NCI-H2081 (cell line): ENCODE measurements at regions not wholly inside any gene's neighbourhood (a gene's known extent, or its start where the extent isn't known, plus 50 kb on each side); places are given as distances from the start of the nearest gene placed in this dataset.

Experiments
- DNase-seq, 2 experiments: peaks; one replicate each; lab custom pipeline; 2025; lab: John Stamatoyannopoulos, UW

DNA sequence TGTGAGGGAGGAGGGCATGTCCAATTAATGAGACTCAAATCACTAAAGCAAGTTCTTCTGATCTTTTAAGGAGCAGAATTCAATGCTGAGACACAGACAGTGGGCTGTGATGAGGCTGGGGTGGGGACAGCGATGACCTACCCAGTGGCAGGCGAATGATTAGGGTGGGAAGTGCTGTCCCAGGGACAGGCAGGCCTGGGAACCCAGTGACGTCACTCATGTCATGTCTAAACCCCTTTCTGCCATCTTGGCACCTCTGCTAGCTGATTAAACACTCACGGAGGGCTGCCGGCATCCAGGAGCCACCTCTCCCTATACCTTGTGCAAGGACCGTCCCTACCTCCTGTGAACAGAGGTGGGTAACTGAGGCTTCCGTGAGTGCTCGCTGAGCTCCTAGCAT lies 1235.2 kb downstream of the TBC1D22A start:
- no peak for DNase-seq

DNA sequence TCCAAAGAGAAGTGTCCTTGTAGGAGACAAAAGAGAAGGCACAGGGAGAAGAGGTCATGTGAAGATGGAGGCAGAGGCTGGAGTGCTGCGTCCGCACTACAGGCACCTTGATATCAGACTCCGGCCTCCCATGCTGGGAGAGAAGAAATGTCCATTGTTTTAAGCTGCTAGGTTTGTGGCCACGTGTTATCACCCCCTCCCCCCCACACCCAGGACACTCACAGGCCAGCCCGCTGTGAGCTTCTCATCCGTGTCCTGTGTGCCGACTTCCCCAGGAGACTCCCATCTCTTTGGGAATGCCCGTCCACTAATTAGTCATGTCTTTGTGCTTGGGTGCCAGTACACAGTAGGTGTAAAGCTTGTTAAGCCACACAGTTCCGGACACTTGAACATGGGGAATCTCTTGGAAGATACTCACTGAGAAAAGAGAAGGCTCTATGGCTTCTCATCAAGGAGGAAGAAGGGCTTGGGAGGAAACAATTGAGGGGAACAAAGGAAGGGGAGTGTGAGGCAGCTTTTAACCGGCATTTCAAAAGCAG lies 1234.7 kb downstream of the TBC1D22A start:
- no peak for DNase-seq

DNA sequence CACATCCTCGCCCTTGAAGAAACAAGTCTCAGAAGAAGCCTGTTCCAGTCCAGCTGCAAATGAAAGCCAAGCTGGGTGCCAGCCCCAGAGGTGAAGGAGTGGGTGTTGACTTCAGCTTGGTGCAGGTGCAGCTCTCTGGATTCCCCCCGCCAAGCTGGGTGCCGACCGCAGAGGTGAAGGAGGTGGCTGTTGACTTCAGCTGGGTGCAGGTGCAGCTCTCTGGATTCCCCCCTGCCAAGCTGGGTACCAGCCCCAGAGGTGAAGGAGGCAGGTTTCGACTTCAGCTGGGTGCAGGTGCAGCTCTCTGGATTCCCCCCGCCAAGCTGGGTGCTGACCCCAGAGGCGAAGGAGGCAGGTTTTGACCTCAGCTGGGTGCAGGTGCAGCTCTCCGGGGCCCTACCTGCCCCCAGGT lies 1234.0 kb downstream of the TBC1D22A start:
- no peak for DNase-seq

DNA sequence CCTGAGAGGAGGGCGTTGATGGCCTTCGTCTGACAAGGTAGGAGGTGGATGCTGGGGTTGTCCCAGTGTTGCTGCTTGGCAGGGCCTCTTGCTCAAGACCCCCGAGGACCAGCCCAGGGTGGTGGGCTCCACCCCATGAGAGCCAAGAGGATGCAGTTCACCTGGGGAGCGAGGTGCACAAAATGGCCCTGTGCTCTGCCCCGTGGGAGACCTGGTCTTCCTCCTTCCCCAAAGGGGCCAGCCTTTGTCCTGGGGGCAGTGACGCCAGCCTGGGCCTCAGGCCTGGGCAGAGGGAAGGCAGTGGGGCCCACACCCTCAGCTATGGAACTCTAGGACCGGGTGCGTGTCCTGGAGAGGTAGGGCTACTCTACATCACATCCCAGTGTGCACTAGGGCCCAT lies 1233.3 kb downstream of the TBC1D22A start:
- DNase-seq = no peak

DNA sequence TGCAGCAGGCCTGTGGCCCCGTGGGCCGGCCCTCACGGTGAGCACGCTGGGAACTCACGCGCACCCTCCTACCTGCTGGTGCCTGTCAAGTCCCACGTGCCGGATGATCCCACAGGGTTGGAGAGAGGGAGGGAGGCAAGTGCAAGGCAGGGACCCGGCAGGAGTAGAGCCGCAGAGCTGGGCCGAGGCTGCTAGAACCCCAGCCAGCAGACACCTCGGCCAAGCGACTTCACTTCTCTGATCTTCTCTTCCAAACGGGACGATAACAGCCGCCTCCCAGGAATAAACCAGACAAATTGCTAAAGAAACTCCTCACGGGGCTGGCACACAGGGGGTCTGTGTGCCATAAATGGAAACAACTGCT lies 1232.8 kb downstream of the TBC1D22A start:
- no peak for DNase-seq

DNA sequence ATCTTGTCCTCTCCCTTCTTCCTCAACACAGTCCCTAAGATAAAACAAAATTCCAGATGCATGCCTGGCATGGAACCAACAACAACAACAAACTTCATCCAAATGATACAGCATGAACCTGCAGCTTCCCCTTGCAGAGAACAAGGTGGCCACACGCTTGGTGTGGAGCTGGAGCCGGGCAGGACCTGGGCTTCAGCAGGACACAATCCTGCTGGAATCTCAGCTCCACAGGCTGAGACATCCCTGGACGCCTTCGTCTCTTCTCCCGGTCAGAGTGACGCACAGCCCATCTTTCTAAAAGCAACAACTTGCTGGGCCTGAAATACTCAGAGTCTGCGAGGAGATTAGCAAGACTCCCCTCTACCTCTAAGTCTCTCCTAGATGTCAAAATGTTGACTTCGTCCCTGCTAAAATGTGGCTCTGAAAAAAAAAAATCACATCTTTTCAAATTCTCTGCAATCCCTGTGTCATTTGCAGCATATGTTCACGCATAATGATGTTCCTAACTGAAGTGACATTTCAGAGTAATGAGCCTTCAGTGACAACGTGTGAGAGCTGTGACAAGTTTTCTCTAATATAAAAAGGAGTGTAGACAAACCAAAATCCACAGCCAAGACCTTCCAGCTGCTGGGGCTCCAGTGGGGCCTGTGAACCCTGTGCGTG lies 1232.3 kb downstream of the TBC1D22A start:
- no peak for DNase-seq

DNA sequence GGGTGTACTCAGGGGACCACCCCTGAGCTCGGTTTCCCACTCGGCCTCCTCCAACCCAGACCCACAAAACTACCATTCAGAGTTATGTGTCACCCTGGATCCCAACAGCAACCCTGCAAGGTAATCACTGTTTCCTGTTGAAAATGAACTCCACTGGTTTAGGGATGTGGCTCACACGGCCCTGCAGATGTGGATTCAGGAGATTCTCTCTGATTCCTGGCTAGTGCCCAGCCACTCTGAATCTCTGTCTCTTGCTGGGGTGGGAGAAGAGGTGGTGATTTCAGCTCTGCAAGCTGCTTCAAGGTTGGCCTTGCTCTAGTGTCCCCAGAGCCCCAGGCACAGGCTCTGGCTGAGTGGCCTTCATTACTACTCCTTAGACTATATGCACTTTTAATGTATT lies 1231.6 kb downstream of the TBC1D22A start:
- no peak for DNase-seq

DNA sequence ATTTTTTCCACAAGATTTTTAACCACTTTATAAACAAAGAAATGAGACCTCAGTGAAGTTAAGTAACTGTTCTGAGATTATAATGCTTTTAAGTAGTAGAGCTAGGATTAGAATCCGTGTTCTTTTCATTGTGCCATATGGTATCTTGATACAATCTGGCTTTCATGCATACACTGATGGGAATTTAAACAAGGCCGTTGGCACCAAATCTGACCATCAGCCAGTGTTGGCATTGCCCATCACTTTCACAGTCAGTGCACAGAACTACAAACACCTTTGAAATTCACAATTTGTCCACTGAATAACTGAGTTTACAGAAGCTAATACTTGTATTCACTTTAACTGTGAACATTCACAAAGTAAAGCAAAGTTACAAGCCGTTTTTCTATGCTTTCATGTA lies 1228.0 kb downstream of the TBC1D22A start:
- no peak for DNase-seq

DNA sequence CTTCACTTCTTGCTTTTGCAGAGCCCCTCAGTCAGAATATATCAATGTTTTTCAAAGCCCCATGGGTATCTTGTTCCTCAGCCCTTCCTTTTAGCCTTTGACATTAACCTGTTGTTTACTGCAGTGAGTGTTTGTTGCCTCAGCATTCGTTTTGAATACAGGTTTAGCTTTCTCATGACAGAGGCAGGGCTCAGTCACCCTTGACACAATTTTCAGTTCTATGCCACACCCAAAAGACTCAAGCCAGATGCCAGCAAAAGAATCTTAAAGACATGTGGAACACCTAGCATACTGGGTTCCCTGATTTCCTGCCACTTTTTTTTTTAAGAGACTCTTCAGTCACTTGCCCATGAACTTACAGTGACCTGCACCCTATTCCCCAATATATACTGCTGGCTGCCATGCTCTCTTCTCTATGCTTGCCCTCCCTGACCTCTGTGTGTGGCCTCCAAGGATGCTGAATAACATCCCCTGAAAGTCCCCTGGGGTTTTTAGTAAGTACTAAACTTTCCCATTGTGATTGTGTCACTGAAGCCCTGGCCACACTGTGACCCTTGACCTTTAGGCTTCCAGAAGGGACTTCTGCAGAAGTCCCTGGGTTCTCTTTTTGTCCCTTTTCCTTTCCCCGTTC lies 1225.5 kb downstream of the TBC1D22A start:
- DNase-seq = no peak

DNA sequence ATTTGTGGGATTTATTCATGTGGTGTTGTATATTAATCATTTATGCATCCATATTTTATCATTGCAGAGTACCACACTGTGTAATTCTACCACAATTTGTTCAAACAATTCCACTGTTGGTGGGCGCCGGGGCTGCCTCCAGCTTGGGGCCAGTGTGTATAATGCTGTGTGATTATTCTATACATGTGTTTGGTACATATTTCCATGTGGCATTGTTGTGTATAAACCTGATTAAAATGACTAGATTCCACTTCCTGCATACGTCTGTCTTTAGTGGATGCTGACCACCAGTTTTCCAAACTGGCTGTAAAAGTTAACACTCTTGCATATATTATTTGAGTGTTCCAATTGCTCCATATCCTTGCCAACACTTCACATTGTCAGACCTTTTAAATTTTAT lies 1213.8 kb downstream of the TBC1D22A start:
- no peak for DNase-seq

DNA sequence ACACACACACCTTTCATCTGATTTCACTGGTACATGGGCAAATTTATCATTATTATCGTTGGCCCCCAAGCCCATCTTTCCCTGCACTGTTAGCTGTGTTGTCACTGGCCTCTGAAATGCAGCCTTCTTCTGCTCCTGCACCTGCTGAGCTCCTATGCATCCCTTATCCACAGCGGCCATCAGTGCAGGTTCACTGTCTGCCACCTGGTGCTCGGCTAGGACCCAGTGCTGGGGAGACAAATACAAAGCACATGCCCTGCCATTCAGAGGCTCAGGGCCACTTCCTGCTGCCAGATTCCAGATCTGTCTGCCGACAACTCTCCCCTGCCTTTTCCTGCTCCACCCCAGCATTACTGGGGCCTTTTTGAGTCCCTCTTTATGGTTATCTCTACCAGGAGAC lies 1205.4 kb downstream of the TBC1D22A start:
- no peak for DNase-seq

DNA sequence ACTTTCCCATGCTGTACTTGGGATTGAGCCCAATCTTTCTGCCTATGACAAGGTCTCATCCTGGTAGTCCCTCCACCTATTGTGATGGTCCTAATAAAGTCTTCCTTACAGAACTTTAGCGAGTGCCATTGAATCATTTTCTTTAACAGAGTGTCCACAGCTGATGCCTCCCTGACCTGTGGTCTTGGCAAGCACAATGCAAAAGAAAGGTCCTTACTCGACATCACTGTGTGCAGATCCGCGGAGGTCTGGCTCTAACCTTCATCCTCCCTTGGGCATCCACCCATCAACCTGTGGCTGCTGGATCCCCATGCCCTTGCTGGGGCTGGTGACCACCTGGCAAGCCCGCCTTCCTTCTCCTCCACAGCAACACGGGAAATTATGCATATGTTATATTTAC lies 1203.9 kb downstream of the TBC1D22A start:
- no peak for DNase-seq

DNA sequence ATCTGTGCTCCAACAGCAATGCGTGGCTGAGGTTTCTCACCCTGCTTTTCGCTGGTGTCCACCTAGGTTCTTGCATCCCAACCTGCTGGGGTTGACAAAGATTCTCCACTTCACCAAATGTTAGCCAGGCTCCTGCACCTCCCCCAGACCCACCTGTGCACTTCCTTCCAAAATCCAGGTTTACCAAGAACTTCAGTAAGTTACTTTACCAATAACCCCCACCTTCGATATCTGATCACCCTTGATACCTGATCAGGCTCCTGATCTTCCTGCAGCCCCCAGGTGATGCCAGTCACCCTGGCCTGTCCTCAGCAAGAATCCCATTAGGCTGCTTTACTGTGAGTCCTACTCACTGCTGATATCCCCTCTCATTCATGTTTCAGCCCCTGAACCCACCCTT lies 1203.4 kb downstream of the TBC1D22A start:
- DNase-seq = no peak

DNA sequence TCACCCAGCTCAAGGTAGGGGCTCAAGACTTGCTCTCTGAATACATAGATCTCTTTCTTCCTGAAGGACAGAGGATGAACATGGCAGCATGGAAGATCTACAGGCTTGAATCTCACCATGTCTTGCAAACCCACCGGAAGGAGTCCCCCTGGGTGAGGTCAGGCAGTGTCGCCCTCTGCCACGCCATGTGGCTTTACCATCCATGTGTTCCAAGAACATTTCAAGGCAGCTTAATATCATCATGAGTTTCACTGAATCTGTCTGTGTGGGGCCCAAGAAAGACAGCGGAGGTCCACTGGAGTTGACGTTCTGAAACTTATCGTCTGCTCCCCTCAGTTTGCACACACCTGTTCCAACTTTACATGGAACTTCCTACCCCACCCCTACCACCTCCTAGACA lies 1202.6 kb downstream of the TBC1D22A start:
- no peak for DNase-seq

DNA sequence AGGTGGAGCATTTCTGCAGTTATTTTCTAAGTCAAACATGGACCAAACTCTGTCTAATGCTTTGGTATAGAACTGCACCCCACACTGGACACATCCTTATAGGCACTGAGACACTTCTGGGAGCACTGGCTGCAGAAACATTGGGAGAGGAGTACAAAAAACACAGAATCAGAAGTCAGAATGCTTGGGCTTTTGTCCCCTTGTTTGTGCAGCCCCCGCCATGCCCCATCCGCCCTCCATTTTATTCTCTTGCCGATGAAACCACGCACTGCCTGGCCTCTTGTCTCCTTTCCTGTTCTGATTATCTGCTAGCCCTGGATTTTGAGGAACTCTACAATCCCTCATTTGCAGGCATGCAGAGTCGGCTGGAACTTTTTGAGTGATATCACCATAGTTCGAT lies 1201.2 kb downstream of the TBC1D22A start:
- DNase-seq = no peak

DNA sequence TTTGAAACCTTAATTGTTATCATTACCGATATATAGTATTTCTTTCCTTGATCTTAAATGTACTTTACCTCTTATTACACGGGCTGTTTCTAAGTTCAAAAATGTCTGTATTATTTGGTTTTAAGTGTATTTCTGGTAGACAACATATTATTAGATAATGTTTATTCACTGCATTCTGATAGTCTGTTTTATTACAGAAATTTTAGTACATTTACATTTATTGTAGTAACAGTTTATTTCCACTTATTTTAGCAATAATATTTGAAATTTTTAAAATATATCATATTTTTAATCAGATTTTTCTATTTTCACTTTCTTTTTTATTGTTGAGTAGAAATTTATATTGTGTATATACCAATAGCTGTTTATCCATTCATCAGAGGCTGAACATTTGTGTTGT lies 1195.2 kb downstream of the TBC1D22A start:
- DNase-seq = no peak

DNA sequence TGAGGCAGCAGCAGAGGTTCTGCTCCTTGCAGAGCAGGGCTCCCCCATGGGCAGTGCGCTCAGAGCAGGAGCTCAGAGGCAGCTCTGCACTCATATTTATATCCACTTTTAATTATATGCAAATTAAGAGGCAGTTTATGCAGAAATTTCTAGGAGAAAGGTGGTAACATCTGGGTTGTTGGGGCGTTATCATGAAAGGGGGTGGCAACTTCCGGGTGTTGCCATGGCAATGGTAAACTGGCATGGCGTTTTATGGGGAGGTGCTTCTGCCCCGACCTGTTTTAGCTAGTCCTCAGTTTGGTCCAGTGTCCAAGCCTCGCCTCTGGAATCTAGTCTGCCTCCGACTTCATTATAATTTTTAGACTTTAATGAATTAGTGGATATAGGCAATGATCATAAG lies 1191.7 kb downstream of the TBC1D22A start:
- no peak for DNase-seq

DNA sequence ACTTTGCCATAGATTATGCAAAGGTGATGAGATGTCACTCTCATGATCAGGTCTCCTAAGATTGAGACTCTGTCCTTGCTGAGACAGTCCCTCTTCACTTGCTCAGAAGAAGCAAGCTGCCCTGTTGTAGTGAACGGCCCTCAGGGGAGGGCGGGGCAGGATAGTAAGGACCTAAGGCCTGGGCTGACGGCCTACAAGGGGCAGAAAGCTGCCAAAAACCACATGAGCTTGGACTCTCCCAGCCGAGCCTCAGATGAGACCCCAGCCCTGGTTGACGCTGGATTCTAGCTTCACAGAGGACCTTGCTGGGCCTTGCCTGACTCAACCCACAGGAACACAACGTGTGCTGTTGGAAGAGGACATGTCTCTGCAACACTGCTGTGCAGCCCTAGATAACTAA lies 1182.5 kb downstream of the TBC1D22A start:
- DNase-seq = no peak

DNA sequence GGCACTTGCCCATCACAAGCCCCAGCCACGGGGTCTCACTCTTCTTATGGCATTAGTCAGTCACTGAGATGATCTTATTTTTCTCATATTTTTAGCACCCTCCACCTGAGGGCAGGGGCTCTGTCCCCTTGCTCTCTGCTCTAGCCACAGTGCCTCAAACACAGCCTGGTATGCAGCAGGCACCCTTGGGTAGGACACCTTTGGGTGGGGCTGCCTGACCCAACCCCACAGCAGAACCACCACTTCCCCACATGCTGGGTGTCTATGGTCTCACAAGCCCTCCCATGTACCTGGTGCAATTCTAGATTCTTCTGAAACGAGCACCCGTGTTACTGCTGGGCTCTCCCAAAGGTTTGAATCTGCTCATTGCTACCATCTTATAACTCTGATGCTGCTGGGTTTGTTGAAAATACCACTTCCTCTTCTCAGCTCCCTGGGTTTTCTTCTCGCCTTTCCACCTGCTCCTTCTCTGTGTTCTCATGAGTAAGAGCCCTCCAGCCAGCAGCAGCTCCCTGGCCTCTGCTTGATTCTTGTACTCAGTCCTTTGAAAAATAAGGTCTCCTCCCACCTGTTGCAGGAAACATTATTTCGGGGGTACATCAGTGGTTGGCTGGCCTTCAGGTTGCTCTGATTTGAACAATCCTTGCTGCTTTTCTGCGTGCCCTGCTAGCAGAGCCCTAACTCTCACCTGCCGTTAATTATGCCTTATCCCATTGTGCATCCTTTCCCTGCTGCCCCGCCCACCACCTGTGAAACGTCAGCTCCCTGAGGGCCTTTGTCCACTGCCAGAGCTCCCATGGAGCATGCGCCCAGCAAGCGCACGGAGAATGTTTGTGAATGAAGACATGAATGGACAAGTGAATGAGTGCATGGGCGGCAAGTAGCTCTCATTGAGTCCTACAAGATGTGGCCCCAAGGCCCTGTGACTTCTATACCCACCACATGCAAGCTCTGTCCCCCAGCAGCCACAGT lies 1181.6 kb downstream of the TBC1D22A start:
- peak; percentile 1 to 16 for DNase-seq

DNA sequence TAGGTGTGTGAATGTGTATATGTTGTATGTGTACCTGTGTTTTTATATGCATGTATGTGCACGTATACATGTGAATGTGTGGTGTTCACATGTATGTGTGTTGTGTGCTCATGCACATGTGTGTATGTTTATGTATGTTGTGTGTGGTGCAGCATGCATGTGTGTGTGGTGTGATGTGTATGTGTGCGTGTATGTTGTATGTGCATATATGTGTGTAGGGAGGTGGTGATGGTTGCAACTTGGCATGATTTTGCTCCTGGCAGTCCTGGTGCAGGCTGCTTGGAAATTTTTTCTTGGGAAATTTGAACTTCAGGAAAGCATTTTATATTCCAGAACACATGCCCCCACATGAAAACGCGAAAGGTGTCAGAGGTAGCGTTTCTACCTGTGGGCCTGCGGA lies 1177.8 kb downstream of the TBC1D22A start:
- no peak for DNase-seq

DNA sequence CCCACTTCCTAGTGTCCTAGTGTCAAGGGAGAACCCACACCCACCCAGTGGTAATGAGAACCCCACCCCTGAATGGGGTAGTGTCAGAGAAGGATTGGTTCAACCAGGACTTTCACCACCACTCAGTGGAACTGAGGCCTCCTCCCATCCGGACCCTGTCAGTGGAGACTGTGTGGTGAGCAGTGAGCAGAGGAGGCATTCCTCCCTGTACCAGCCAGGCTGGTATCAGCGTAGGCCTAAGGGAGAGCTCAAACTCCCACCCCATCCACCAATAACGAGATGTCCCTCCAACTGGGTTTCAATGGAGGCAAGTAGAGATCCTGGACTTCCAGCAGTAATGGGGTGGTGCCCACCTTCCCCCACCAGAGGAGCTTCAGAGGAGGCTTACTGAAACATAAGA lies 1171.4 kb downstream of the TBC1D22A start:
- DNase-seq = no peak

DNA sequence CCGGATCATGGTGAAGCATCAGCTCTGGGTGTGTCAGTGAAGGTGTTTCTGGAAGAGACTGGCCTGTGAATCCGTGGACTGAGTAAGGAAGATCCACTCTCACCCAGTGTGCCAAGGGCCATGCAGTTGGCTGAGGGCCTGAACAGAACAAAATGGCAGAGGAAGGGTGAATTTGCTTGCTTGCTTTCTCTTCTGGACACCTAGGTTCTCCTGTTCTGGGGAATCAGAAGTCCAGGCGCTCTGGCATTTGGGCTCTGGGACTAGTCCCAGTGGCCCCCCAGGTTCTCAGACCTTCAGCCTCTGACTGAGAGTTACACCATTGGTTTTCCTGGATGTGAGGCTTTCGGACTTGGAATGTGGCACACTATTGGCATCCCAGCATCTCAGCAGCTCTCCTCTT lies 1170.8 kb downstream of the TBC1D22A start:
- no peak for DNase-seq
